ENCODE measurements at regions not wholly inside any gene's neighbourhood (a gene's known extent, or its start where the extent isn't known, plus 50 kb on each side); places are given as distances from the start of the nearest gene placed in this dataset.

DNA sequence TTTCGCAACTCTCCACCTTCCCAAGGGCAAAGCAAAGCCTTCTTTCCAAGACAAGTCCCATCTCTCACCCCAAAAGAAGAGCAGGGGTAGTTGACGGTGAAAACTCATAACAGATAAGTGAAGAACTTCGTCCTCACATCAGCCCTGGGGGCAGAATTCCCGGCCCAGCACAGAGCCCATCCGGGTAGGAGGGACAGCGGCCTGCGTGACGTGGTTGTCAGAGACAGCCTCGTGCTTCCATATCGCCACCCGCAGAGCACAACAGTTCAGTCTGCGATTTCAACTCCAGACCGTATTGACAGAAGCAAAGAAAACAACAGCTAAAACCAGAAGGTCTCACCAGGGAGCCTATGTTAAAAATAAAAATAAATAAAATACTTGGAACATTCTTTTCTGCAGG is 273.2 kb downstream of the SYK start:
- no peak for TF ChIP-seq EZH2 (IDR thresholded peaks at IDR 0.05; ENCODE audit: insufficient read depth, low read length)
- TF ChIP-seq, protein P1, sequence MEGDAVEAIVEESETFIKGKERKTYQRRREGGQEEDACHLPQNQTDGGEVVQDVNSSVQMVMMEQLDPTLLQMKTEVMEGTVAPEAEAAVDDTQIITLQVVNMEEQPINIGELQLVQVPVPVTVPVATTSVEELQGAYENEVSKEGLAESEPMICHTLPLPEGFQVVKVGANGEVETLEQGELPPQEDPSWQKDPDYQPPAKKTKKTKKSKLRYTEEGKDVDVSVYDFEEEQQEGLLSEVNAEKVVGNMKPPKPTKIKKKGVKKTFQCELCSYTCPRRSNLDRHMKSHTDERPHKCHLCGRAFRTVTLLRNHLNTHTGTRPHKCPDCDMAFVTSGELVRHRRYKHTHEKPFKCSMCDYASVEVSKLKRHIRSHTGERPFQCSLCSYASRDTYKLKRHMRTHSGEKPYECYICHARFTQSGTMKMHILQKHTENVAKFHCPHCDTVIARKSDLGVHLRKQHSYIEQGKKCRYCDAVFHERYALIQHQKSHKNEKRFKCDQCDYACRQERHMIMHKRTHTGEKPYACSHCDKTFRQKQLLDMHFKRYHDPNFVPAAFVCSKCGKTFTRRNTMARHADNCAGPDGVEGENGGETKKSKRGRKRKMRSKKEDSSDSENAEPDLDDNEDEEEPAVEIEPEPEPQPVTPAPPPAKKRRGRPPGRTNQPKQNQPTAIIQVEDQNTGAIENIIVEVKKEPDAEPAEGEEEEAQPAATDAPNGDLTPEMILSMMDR (IDR thresholded peaks at IDR 0.05; ENCODE audit: insufficient read depth, low read depth, low read length) = no peak
- no peak overlapping the region for H3K9ac ChIP-seq (ENCODE audit: low read length)
- H3K36me3 ChIP-seq (ENCODE audit: insufficient read depth, low read length) = no peaks in the 10 kb centered on the region
- Mint-ChIP-seq H3K9me3 (ENCODE audit: unreplicated experiment) (peaks cover 1% of the 10 kb centered on the region), H3K4me3 (ENCODE audit: unreplicated experiment) (no peak overlapping the region), H3K27ac (ENCODE audit: unreplicated experiment) (no peak overlapping the region), H3K27me3 (ENCODE audit: low read depth, unreplicated experiment) (peaks cover 5% of the 10 kb centered on the region), H3K36me3 (ENCODE audit: low read depth, unreplicated experiment) (no peaks in the 10 kb centered on the region), H3K4me1 (ENCODE audit: low read depth, unreplicated experiment) (peaks cover 8% of the 10 kb centered on the region)
- H3K4me1 ChIP-seq (ENCODE audit: insufficient read depth, low read length) = peaks cover 15% of the 10 kb centered on the region
- no peak for DNase-seq (ENCODE audit: low read depth)
- FAIRE-seq = no peak
- no peak overlapping the region for H3K4me3 ChIP-seq (ENCODE audit: insufficient read depth, low read depth, low read length)
- no peaks in the 10 kb centered on the region for H3K9me3 ChIP-seq (ENCODE audit: insufficient read depth, low read depth, low read length)
- H3K79me2 ChIP-seq (ENCODE audit: insufficient read depth, low read length) = no peaks in the 10 kb centered on the region
- H3K4me2 ChIP-seq (ENCODE audit: low read length) = no peak overlapping the region
- no peak overlapping the region for H3K27ac ChIP-seq (ENCODE audit: low read depth, low read length)
- no peaks in the 10 kb centered on the region for H4K20me1 ChIP-seq (ENCODE audit: insufficient read depth, low read length)
- no peak overlapping the region for H2AFZ ChIP-seq (ENCODE audit: low read depth, low read length)
- no peaks in the 10 kb centered on the region for H3K27me3 ChIP-seq (ENCODE audit: insufficient read depth, low read length)

DNA sequence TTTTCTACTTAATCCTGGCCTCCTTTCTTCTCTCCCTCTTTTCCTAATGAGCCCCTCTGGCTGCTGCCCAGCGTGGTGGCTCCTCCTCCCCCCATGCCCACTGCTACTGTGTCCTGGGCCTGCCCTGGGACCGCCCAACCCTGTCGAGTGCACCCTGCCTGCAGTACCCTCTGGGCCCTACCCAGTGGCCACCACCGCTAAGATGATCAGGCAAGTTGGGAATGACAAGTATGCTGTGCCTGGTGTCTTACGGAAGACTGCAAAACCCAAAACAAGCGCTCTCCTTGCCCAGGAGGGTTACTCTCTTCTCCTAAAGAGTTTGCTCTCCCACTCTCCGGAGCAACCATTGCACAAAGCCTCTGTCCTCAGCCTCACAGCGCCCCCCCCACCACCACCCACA is 273.7 kb downstream of the SYK start:
- Mint-ChIP-seq H3K9me3 (ENCODE audit: unreplicated experiment) (peaks cover 1% of the 10 kb centered on the region), H3K27me3 (ENCODE audit: low read depth, unreplicated experiment) (peaks cover 5% of the 10 kb centered on the region), H3K27ac (ENCODE audit: unreplicated experiment) (no peak overlapping the region), H3K4me3 (ENCODE audit: unreplicated experiment) (no peak overlapping the region), H3K36me3 (ENCODE audit: low read depth, unreplicated experiment) (no peaks in the 10 kb centered on the region), H3K4me1 (ENCODE audit: low read depth, unreplicated experiment) (peaks cover 8% of the 10 kb centered on the region)
- no peak overlapping the region for H3K4me3 ChIP-seq (ENCODE audit: insufficient read depth, low read depth, low read length)
- DNase-seq (ENCODE audit: low read depth) (no peak), FAIRE-seq (no peak)
- no peaks in the 10 kb centered on the region for H3K27me3 ChIP-seq (ENCODE audit: insufficient read depth, low read length)
- no peak overlapping the region for H3K4me2 ChIP-seq (ENCODE audit: low read length)
- no peaks in the 10 kb centered on the region for H4K20me1 ChIP-seq (ENCODE audit: insufficient read depth, low read length)
- peaks cover 15% of the 10 kb centered on the region for H3K4me1 ChIP-seq (ENCODE audit: insufficient read depth, low read length)
- no peaks in the 10 kb centered on the region for H3K9me3 ChIP-seq (ENCODE audit: insufficient read depth, low read depth, low read length)
- no peak overlapping the region for H3K9ac ChIP-seq (ENCODE audit: low read length)
- TF ChIP-seq EZH2 (IDR thresholded peaks at IDR 0.05; ENCODE audit: insufficient read depth, low read length) = no peak
- H3K36me3 ChIP-seq (ENCODE audit: insufficient read depth, low read length) = no peaks in the 10 kb centered on the region
- no peak overlapping the region for H3K27ac ChIP-seq (ENCODE audit: low read depth, low read length)
- H2AFZ ChIP-seq (ENCODE audit: low read depth, low read length) = no peak overlapping the region
- H3K79me2 ChIP-seq (ENCODE audit: insufficient read depth, low read length) = no peaks in the 10 kb centered on the region

DNA sequence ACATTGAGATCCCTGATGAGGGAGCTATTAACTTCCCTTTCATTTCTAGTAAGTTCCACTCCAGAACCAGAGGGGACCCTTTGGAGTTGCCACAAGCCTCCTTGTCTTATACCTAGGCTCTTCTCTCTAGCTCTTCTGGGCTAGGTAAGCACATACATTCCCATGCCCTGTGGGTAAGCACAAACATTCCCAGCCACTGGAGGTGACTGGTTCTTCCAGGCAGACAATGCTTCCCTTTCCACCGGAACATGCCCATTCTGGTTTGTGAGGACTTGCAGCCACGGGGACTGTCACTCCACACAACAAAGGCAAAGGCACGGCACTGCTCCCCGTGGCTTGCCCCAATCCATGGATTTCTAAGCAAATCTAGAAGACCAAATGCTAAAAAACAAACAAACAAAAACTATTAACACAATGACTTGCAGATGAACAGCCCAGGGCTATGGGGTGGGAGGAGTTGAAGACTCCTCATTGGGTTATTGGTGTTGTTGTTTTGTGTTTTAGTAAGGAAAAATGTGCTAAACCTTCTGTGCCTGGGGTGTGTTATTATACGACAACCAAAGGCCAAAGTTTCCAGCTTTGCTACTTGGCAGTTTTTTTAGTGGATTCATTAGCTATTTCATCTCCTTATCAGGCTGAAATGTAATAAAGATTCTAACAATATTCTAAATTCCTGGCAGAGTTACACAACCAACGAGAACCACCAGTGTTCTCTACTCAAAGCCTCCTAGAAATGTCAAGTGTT is 276.2 kb downstream of the SYK start:
- no peak overlapping the region for H3K4me2 ChIP-seq (ENCODE audit: low read length)
- DNase-seq (ENCODE audit: low read depth) = peak; percentile 23
- no peaks in the 10 kb centered on the region for H3K9me3 ChIP-seq (ENCODE audit: insufficient read depth, low read depth, low read length)

More for the DNA sequence above, 276.2 kb downstream of the SYK start:
- Histone ChIP-seq H4K20me1 (ENCODE audit: insufficient read depth, low read length) (no peaks in the 10 kb centered on the region), H3K27ac (ENCODE audit: low read depth, low read length) (no peak overlapping the region), H3K4me3 (ENCODE audit: insufficient read depth, low read depth, low read length) (no peak overlapping the region), H3K36me3 (ENCODE audit: insufficient read depth, low read length) (no peaks in the 10 kb centered on the region), H2AFZ (ENCODE audit: low read depth, low read length) (no peak overlapping the region), H3K9ac (ENCODE audit: low read length) (no peak overlapping the region), H3K79me2 (ENCODE audit: insufficient read depth, low read length) (no peaks in the 10 kb centered on the region), H3K4me1 (ENCODE audit: insufficient read depth, low read length) (no peaks in the 10 kb centered on the region), H3K27me3 (ENCODE audit: insufficient read depth, low read length) (no peaks in the 10 kb centered on the region)
- H3K36me3 Mint-ChIP-seq (ENCODE audit: low read depth, unreplicated experiment) = no peaks in the 10 kb centered on the region
- H3K4me1 Mint-ChIP-seq (ENCODE audit: low read depth, unreplicated experiment) = peaks cover 2% of the 10 kb centered on the region
- peak; percentile 20 for FAIRE-seq
- no peak for TF ChIP-seq EZH2 (IDR thresholded peaks at IDR 0.05; ENCODE audit: insufficient read depth, low read length)
- TF ChIP-seq, protein P1 (IDR thresholded peaks at IDR 0.05; ENCODE audit: insufficient read depth, low read depth, low read length) = no peak
- peaks cover 5% of the 10 kb centered on the region for H3K27me3 Mint-ChIP-seq (ENCODE audit: low read depth, unreplicated experiment)
- no peak overlapping the region for H3K27ac Mint-ChIP-seq (ENCODE audit: unreplicated experiment)
- H3K9me3 Mint-ChIP-seq (ENCODE audit: unreplicated experiment) = peaks cover 1% of the 10 kb centered on the region
- no peak overlapping the region for H3K4me3 Mint-ChIP-seq (ENCODE audit: unreplicated experiment)

Measured in astrocyte (in vitro differentiated cells and primary cell).